ENCODE measurements at regions not wholly inside any gene's neighbourhood (a gene's known extent, or its start where the extent isn't known, plus 50 kb on each side); places are given as distances from the start of the nearest gene placed in this dataset.

DNA sequence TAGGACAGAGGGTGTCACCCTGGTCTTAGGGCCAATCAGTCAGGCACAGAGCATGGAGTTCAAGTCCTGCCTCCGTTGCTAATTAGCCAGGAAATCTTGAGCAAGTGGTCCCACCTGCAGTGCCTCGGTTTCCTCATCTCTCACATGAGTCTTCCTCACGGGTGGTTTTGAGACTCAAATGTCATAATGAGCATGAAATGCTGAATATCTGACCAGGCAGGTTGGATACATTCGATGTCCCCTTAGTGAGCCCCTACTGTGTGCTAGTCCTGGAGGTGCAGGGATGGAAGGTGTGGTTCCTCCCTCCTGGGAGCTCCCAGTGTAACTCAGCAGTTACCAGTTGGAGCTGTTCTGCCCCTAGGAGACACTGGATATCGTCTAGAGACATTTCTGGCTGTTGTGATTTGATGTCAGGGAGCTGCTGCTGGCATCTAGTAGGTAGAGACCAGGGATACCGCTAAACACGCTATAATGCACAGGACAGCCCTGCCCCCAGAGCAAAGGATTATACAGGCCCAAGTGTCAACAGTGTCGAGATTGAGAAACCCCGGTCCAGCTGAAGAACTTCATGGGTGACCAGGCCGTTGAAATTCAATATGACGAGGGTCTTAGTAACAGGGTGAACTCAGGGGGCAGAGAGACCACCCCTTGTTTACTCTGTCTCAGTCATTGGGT lies 118.5 kb upstream of the TWIST2 start:
- no peak for TF ChIP-seq EZH2 (IDR thresholded peaks at IDR 0.05; ENCODE audit: borderline replicate concordance, low read length)
- TF ChIP-seq, protein P1, sequence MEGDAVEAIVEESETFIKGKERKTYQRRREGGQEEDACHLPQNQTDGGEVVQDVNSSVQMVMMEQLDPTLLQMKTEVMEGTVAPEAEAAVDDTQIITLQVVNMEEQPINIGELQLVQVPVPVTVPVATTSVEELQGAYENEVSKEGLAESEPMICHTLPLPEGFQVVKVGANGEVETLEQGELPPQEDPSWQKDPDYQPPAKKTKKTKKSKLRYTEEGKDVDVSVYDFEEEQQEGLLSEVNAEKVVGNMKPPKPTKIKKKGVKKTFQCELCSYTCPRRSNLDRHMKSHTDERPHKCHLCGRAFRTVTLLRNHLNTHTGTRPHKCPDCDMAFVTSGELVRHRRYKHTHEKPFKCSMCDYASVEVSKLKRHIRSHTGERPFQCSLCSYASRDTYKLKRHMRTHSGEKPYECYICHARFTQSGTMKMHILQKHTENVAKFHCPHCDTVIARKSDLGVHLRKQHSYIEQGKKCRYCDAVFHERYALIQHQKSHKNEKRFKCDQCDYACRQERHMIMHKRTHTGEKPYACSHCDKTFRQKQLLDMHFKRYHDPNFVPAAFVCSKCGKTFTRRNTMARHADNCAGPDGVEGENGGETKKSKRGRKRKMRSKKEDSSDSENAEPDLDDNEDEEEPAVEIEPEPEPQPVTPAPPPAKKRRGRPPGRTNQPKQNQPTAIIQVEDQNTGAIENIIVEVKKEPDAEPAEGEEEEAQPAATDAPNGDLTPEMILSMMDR (conservative IDR thresholded peaks at IDR 0.05 in 1 of 2, IDR thresholded peaks at IDR 0.05 in 1 of 2; ENCODE audit: extremely low read depth in 1 of 2, insufficient read depth in 1 of 2, low read depth in 1 of 2, low read length in 2 of 2) = no peak
